Skeletal muscle satellite cell (primary cell): ENCODE measurements at regions not wholly inside any gene's neighbourhood (a gene's known extent, or its start where the extent isn't known, plus 50 kb on each side); places are given as distances from the start of the nearest gene placed in this dataset.
"Not testable (repeated sequence)": the region's sequence is repeated elsewhere in the genome, so short reads cannot be mapped to it uniquely, and the experiment has no call there.

Source experiments
- H3K27me3 ChIP-seq: 2 replicates; pipeline ENCODE4 v1.7.0; 2013; ENCODE audit warnings: low read length; ENCODE audit not compliant: control insufficient read depth, insufficient read depth
- H3K36me3 ChIP-seq: 2 replicates; pipeline ENCODE4 v1.7.0; 2013; ENCODE audit warnings: mild to moderate bottlenecking, control low read depth, low read length; ENCODE audit not compliant: insufficient read depth
- H3K4me1 ChIP-seq: 2 replicates; pipeline ENCODE4 v1.7.0; 2013; ENCODE audit warnings: low read length; ENCODE audit not compliant: control insufficient read depth, insufficient read depth
- H3K4me2 ChIP-seq: 2 replicates; pipeline ENCODE4 v1.7.0; 2013; ENCODE audit warnings: mild to moderate bottlenecking, low read length
- H3K4me3 ChIP-seq: 2 replicates; pipeline ENCODE4 v1.7.0; 2013; ENCODE audit warnings: low read length
- H3K9ac ChIP-seq: 2 replicates; pipeline ENCODE4 v1.7.0; 2013; ENCODE audit warnings: mild to moderate bottlenecking, low read depth, low read length, moderate library complexity
- H3K9me3 ChIP-seq: replicated peaks from 2 replicates; pipeline ENCODE4 v1.7.0; 2013; ENCODE audit warnings: mild to moderate bottlenecking, control low read depth, low read length

DNA sequence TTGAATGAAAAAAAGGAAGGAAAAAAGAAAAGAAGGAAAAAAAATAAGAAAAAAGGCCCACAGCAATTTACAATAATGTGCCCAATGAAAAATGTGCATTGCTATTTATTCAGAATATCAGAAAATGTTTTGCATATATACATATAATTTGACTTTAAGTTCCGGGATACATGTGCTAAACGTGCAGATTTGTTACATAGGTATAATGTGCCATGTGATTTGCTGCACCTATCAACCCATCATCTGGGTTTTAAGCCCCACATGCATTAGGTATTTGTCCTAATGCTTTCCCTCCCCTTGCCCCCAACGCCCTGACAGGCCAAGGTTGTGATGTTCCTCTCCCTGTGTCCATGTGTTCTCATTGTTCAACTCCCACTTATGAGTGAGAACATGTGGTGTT is 738.0 kb upstream of the CDH6 start:
- H3K4me1 ChIP-seq, H3K4me2 ChIP-seq, H3K27me3 ChIP-seq, H3K36me3 ChIP-seq, H3K9ac ChIP-seq, H3K4me3 ChIP-seq, H3K9me3 ChIP-seq: not testable (repeated sequence)

DNA sequence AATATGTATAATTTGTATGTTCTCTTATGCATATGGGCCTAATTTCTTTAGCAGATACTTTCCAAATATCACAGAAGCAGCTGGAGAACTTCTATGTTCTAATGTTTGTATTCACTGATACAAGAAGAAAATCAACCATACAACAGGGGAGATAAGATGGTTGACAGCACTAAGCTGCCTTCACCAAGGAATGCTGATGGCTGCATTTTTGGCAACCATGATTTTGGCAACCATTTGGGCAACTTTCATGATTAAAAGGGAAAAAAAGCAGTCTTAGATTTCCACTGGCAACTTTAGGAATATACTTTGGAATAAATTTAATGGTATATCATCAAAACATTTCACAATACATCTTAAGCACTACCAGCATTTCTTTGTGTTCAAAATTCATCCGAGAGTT is 740.3 kb upstream of the CDH6 start:
- Histone ChIP-seq H3K27me3 (no peaks in the 10 kb centered on the region), H3K4me3 (no peak overlapping the region), H3K4me1 (no peaks in the 10 kb centered on the region), H3K4me2 (no peak overlapping the region), H3K9ac (no peak overlapping the region), H3K9me3 (peaks cover 5% of the 10 kb centered on the region), H3K36me3 (no peaks in the 10 kb centered on the region)

DNA sequence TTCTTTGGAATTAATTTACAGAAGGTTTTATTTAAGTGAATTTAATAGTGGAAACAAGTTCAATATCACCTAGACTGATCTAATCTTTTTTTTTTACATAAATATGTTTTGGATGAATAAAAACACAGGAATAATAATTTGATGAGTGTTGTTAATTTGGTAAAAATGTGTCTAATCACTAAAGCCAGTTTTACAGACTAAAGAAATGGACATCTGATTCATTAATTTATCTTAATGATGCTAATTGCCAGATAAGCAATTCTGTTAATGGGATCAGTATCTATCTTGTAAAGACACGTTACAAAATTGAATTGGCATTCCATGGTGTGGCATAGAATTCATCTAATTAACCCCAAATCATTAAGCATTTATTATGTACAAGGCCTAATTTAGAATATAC is 743.3 kb upstream of the CDH6 start:
- H3K4me2 ChIP-seq, result no peak overlapping the region
- no peaks in the 10 kb centered on the region for H3K9me3 ChIP-seq
- H3K9ac ChIP-seq, result no peak overlapping the region
- H3K4me1 ChIP-seq, result no peaks in the 10 kb centered on the region
- no peaks in the 10 kb centered on the region for H3K27me3 ChIP-seq
- no peak overlapping the region for H3K4me3 ChIP-seq
- H3K36me3 ChIP-seq, result no peaks in the 10 kb centered on the region

DNA sequence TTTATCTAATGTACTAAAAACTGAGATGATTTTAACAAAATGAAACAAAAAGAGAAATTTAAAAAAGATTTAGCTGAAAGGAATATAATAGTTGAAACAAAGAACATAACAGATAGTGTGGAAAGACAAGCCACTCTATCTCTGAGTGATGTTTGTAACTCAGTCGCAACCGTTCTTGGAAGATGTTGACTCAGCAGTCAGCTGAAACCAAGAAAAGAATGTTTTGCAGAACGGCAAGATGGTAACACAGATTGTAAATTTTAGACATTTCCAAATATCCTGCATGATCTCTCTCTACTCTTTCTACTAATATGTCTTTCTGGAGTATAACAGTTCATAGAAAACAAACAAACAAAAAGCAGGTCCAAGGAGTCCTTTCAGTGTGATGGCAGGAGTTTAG is 746.1 kb upstream of the CDH6 start:
- H3K4me1 ChIP-seq, result no peaks in the 10 kb centered on the region
- H3K4me3 ChIP-seq, result no peak overlapping the region
- H3K36me3 ChIP-seq, result no peaks in the 10 kb centered on the region
- H3K4me2 ChIP-seq, result no peak overlapping the region
- H3K9ac ChIP-seq, result no peak overlapping the region
- no peaks in the 10 kb centered on the region for H3K27me3 ChIP-seq
- no peaks in the 10 kb centered on the region for H3K9me3 ChIP-seq

DNA sequence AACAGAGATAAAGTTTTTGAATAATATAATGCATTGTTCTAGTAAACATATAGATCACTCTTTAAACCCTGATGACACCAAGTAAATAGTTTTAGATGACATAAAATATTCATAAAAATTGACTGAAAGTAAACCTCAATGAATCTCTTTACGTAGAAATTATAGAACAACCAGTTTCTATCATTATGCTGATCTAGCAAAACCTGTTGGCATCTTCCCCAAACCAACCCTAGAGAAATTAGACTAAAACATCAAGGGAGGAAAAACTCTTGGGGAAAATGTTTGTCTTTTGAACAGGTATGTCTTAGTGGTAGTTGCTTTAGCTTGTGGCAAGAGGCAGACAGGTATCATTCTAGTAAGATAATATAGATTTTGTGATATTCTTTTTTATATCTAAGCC is 747.0 kb upstream of the CDH6 start:
- no peak overlapping the region for H3K9ac ChIP-seq
- no peaks in the 10 kb centered on the region for H3K27me3 ChIP-seq
- no peaks in the 10 kb centered on the region for H3K4me1 ChIP-seq
- H3K9me3 ChIP-seq, result no peaks in the 10 kb centered on the region
- H3K4me2 ChIP-seq, result no peak overlapping the region
- H3K4me3 ChIP-seq, result no peak overlapping the region
- no peaks in the 10 kb centered on the region for H3K36me3 ChIP-seq

GRCh38 chr5:30438785-30439184 is 754.7 kb upstream of the CDH6 start:
- Histone ChIP-seq H3K27me3 (no peaks in the 10 kb centered on the region), H3K9me3 (peaks cover 9% of the 10 kb centered on the region), H3K4me2 (no peak overlapping the region), H3K4me1 (no peaks in the 10 kb centered on the region), H3K4me3 (no peak overlapping the region), H3K9ac (no peak overlapping the region), H3K36me3 (no peaks in the 10 kb centered on the region)

GRCh38 chr5:30436691-30437090 is 756.8 kb upstream of the CDH6 start:
- H3K27me3 ChIP-seq, result no peaks in the 10 kb centered on the region
- H3K4me3 ChIP-seq, result no peak overlapping the region
- H3K9ac ChIP-seq, result no peak overlapping the region
- H3K9me3 ChIP-seq, result peaks cover 9% of the 10 kb centered on the region
- H3K4me1 ChIP-seq, result no peaks in the 10 kb centered on the region
- H3K36me3 ChIP-seq, result no peaks in the 10 kb centered on the region
- H3K4me2 ChIP-seq, result no peak overlapping the region

- H3K4me2 ChIP-seq, H3K27me3 ChIP-seq, H3K9me3 ChIP-seq, H3K4me1 ChIP-seq, H3K4me3 ChIP-seq, H3K9ac ChIP-seq, H3K36me3 ChIP-seq: not testable (repeated sequence)
Measured at GRCh38 chr5:30428866-30429407, 764.5 kb upstream of the CDH6 start.

DNA sequence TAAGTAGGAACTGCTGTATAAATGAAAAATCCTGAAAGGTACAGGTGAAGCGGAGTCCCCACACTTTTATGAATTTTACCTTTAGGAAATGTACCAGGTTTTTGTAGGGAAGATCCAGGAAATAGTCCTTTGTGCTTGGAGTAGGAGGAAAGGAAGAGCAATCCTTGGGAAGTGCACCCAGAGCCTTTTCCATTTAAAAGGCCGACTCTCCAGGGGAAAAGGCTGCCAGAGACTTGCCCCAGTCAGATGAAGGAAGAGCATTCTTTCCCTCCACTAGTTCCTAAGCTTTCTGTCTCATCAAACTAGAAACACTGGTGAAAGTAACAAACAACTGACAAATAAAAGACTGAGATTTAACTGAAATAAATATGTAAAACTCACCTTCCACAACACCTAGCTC is 779.4 kb upstream of the CDH6 start:
- H3K27me3 ChIP-seq, result no peaks in the 10 kb centered on the region
- H3K4me2 ChIP-seq, result no peak overlapping the region
- no peak overlapping the region for H3K4me3 ChIP-seq
- H3K9ac ChIP-seq, result no peak overlapping the region
- peaks cover 2% of the 10 kb centered on the region for H3K9me3 ChIP-seq
- H3K36me3 ChIP-seq, result no peaks in the 10 kb centered on the region
- H3K4me1 ChIP-seq, result no peaks in the 10 kb centered on the region

DNA sequence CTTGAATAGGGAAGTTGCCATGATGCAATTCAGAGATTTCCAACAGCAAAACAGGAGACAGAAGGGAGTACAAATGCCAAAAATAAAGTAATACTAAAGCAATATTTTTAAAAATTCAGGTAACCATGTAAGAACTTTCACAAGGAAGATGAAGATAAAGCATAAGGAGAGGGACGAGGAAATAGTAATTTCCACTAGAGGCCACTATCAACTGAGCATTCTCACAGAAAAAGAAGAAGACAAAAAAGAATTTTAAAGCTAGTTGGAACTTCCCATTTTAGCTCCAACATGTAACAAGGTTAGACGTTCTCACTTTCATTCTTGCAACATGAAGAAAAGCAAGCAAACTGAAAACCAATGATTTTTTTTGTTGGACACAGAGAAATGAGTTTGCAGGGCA is 779.9 kb upstream of the CDH6 start:
- H3K4me3 ChIP-seq, result no peak overlapping the region
- peaks cover 2% of the 10 kb centered on the region for H3K9me3 ChIP-seq
- no peaks in the 10 kb centered on the region for H3K4me1 ChIP-seq
- no peaks in the 10 kb centered on the region for H3K27me3 ChIP-seq
- no peak overlapping the region for H3K9ac ChIP-seq
- no peaks in the 10 kb centered on the region for H3K36me3 ChIP-seq
- no peak overlapping the region for H3K4me2 ChIP-seq

- Histone ChIP-seq H3K36me3 (no peaks in the 10 kb centered on the region), H3K4me3 (no peak overlapping the region), H3K4me1 (no peaks in the 10 kb centered on the region), H3K9me3 (peaks cover 3% of the 10 kb centered on the region), H3K9ac (no peak overlapping the region), H3K27me3 (no peaks in the 10 kb centered on the region), H3K4me2 (no peak overlapping the region)
Measured at GRCh38 chr5:30405821-30406220, 787.7 kb upstream of the CDH6 start.

DNA sequence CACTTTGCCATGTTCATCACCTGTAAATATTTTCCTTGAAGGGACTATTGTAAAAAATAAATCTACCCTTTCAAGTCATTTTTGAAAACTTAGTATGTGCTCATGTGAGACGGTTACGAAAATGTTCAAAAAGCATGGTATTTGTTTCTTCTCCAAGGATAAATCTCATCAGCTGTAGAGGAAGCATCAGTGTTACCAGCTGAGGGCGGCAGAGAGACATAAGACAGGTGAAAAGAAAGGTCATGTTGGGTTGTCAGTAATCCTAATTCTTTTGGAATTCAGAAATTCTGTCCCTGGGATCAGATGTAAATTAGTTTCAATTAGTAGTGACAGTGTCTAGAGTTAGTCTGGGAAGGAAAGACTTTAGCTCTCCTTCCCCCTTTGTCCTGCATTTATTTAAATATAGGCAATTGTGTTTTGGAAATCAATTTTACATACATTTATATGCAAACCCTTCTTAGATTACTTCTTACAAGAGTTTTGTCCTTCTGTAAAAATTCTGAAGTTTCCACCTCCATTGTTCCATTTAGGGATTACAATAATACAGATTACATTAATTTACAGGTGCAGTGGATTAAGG is 791.9 kb upstream of the CDH6 start:
- Histone ChIP-seq H3K27me3 (no peaks in the 10 kb centered on the region), H3K9me3 (peaks cover 1% of the 10 kb centered on the region), H3K9ac (no peak overlapping the region)

More for the DNA sequence above, 791.9 kb upstream of the CDH6 start:
- Histone ChIP-seq H3K4me2 (no peak overlapping the region), H3K36me3 (no peaks in the 10 kb centered on the region), H3K4me3 (no peak overlapping the region), H3K4me1 (no peaks in the 10 kb centered on the region)
